AG04449 (cell line): ENCODE measurements at regions not wholly inside any gene's neighbourhood (a gene's known extent, or its start where the extent isn't known, plus 50 kb on each side); places are given as distances from the start of the nearest gene placed in this dataset.

Source experiments
- CTCF ChIA-PET: fragments of 350-600 bp; formaldehyde crosslinking; extraction: SDS; loops from one replicate; lab custom pipeline; 2021; ENCODE audit warnings: antibody characterized with exemption; lab: Yijun Ruan, JAX
- POLR2A ChIA-PET: fragments of 400-600, 350-600 bp; formaldehyde crosslinking; extraction: SDS; loops from one replicate; lab custom pipeline; 2020; ENCODE audit warnings: antibody characterized with exemption, inconsistent platforms; lab: Yijun Ruan, JAX
- DNase-seq: peaks from one replicate; pipeline ENCODE4 v3.0.0-alpha.2; 2010; ENCODE audit warnings: low read depth, low spot score
- H3K4me3 ChIP-seq: 2 replicates; pipeline ENCODE4 v1.5.1; 2011; ENCODE audit warnings: low read depth, mild to moderate bottlenecking, control low read depth, low read length
- CTCF ChIP-seq: IDR thresholded peaks from one replicate; pipeline ENCODE4 v1.5.1; 2011; ENCODE audit warnings: mild to moderate bottlenecking, moderate library complexity, low read length, control low read depth, inconsistent platforms; ENCODE audit not compliant: insufficient read depth; ENCODE audit errors: missing control alignments

GRCh38 chr2:81589406-81589805 is 1284.9 kb upstream of the LRRTM1 start:
- CTCF ChIA-PET, result no interaction called here
- POLR2A ChIA-PET, result no interaction called here
- no peak for TF ChIP-seq CTCF
- DNase-seq, result no peak
- no peak overlapping the region for H3K4me3 ChIP-seq

GRCh38 chr2:81583311-81584108 is 1279.0 kb upstream of the LRRTM1 start:
- POLR2A ChIA-PET, result no interaction called here
- CTCF ChIA-PET, result no interaction called here
- H3K4me3 ChIP-seq, result no peak overlapping the region
- no peak for TF ChIP-seq CTCF
- no peak for DNase-seq

- H3K4me3 ChIP-seq, result no peak overlapping the region
- no peak for TF ChIP-seq CTCF
- CTCF ChIA-PET, result no interaction called here
- DNase-seq, result no peak
- POLR2A ChIA-PET, result no interaction called here
Observed at GRCh38 chr2:81576713-81577112, 1272.2 kb upstream of the LRRTM1 start.

GRCh38 chr2:81551040-81551634 is 1246.6 kb upstream of the LRRTM1 start:
- ChIA-PET POLR2A (no interaction called here), CTCF (no interaction called here)
- H3K4me3 ChIP-seq, result no peak overlapping the region
- no peak for TF ChIP-seq CTCF
- no peak for DNase-seq

- no peak for TF ChIP-seq CTCF
- DNase-seq, result no peak
- H3K4me3 ChIP-seq, result no peak overlapping the region
- POLR2A ChIA-PET, result no interaction called here
- CTCF ChIA-PET, result no interaction called here
Observed at GRCh38 chr2:81550277-81550676, 1245.7 kb upstream of the LRRTM1 start.

GRCh38 chr2:81549646-81550045 is 1245.1 kb upstream of the LRRTM1 start:
- POLR2A ChIA-PET, result no interaction called here
- no peak overlapping the region for H3K4me3 ChIP-seq
- no peak for DNase-seq
- TF ChIP-seq CTCF, result no peak
- CTCF ChIA-PET, result no interaction called here
